H1 (cell line): ENCODE measurements at regions not wholly inside any gene's neighbourhood (a gene's known extent, or its start where the extent isn't known, plus 50 kb on each side); places are given as distances from the start of the nearest gene placed in this dataset.

Source experiments
- CTCF ChIA-PET: fragments of 300-600 bp; sonication (Branson Sonifier 250); formaldehyde crosslinking; loops from one replicate; lab custom pipeline; 2021; ENCODE audit not compliant: partially characterized antibody; lab: Charles Lee
- POLR2A ChIA-PET: fragments of 300-600 bp; sonication (Branson Sonifier 250); formaldehyde crosslinking; loops from one replicate; lab custom pipeline; 2021; ENCODE audit warnings: inconsistent platforms; ENCODE audit not compliant: partially characterized antibody; lab: Charles Lee
- DNase-seq, 2 experiments: peaks; one replicate each; pipeline versions ENCODE4 v3.0.0 to v3.0.0-alpha.2; 2010 to 2022; ENCODE audit warnings: low spot score in 2 of 2, low read depth in 1 of 2, mixed read lengths in 1 of 2
- FAIRE-seq: peaks from 2 replicates; lab custom pipeline; 2011; peaks lifted over from hg19 to GRCh38; lab: Jason Lieb, UNC
- H2AFZ ChIP-seq: 2 replicates; pipeline ENCODE4 v1.8.1; 2012; ENCODE audit warnings: low read length, inconsistent platforms
- H2AK5ac ChIP-seq: 2 replicates; pipeline ENCODE4 v1.6.1; 2013; ENCODE audit warnings: low read depth, low read length
- H2BK120ac ChIP-seq: replicated peaks from 2 replicates; pipeline ENCODE3; 2013; ENCODE audit warnings: low read depth, low read length, inconsistent platforms
- H2BK12ac ChIP-seq: 2 replicates; pipeline ENCODE4 v1.6.1; 2013; ENCODE audit warnings: low read depth, low read length
- H2BK15ac ChIP-seq: 2 replicates; pipeline ENCODE4 v1.6.1; 2013; ENCODE audit warnings: low read length
- H2BK20ac ChIP-seq: 2 replicates; pipeline ENCODE4 v1.6.1; 2013; ENCODE audit warnings: low read length
- H2BK5ac ChIP-seq: 2 replicates; pipeline ENCODE4 v1.6.1; 2013; ENCODE audit warnings: low read depth, low read length
- H3K14ac ChIP-seq: 2 replicates; pipeline ENCODE4 v1.6.1; 2013; ENCODE audit warnings: inconsistent platforms; ENCODE audit not compliant: insufficient read length
- H3K18ac ChIP-seq: 2 replicates; pipeline ENCODE4 v1.6.1; 2013; ENCODE audit warnings: low read length; ENCODE audit errors: extremely low read depth
- H3K23ac ChIP-seq: 2 replicates; pipeline ENCODE4 v1.6.1; 2013; ENCODE audit warnings: inconsistent platforms; ENCODE audit not compliant: insufficient read length
- H3K23me2 ChIP-seq: 2 replicates; pipeline ENCODE4 v1.6.1; 2013; ENCODE audit warnings: low read depth, low read length
- H3K27ac ChIP-seq: 2 replicates; pipeline ENCODE4 v1.6.1; 2011; ENCODE audit warnings: low read depth, low read length, inconsistent platforms
- H3K27me3 ChIP-seq, 4 experiments: replicated peaks in 1 of 4; 1 replicate in 1 of 4; 2 replicates in 3 of 4; pipeline versions ENCODE4 v1.6.1 to v1.8.1; 2011 to 2013; ENCODE audit warnings: low read length in 3 of 4, mild to moderate bottlenecking in 3 of 4, inconsistent platforms in 2 of 4, mixed read lengths in 2 of 4, moderate library complexity in 1 of 4; ENCODE audit not compliant: control insufficient read depth in 3 of 4, insufficient read depth in 3 of 4; ENCODE audit errors: extremely low read depth in 1 of 4
- H3K36me3 ChIP-seq, 4 experiments: 2 replicates each; pipeline versions ENCODE4 v1.6.1 to v1.8.1; 2011 to 2013; ENCODE audit warnings: mild to moderate bottlenecking in 4 of 4, low read length in 3 of 4, moderate library complexity in 2 of 4, control low read depth in 1 of 4, inconsistent platforms in 1 of 4; ENCODE audit not compliant: insufficient read depth in 4 of 4, control insufficient read depth in 2 of 4
- H3K4ac ChIP-seq: replicated peaks from 2 replicates; pipeline ENCODE3; 2013; ENCODE audit warnings: low read length, low read depth, mixed read lengths, inconsistent platforms; ENCODE audit not compliant: insufficient read length
- H3K4me1 ChIP-seq, 4 experiments: replicated peaks in 1 of 4; 1 replicate in 1 of 4; 2 replicates in 3 of 4; pipeline versions ENCODE4 v1.6.1 to v1.8.1; 2011 to 2013; ENCODE audit warnings: low read length in 3 of 4, inconsistent platforms in 2 of 4, mixed read lengths in 1 of 4; ENCODE audit not compliant: insufficient read depth in 4 of 4, control insufficient read depth in 3 of 4
- H3K4me2 ChIP-seq, 2 experiments: 2 replicates each; pipeline versions ENCODE4 v1.6.1 to v1.8.1; 2011 to 2013; ENCODE audit warnings: low read depth in 2 of 2, low read length in 2 of 2, control low read depth in 1 of 2, inconsistent platforms in 1 of 2, mild to moderate bottlenecking in 1 of 2; ENCODE audit not compliant: insufficient read depth in 1 of 2
- H3K4me3 ChIP-seq, 4 experiments: fragments of 200-600, 300-600 bp in 1 of 4; sonication (generic), shearing (Covaris generic), sonication (Bioruptor Twin) in 1 of 4; 2 replicates each; pipeline versions ENCODE4 v1.5.1 to v1.8.1; 2011 to 2016; ENCODE audit warnings: low read length in 4 of 4, low read depth in 3 of 4, control low read depth in 2 of 4, inconsistent platforms in 2 of 4, mild to moderate bottlenecking in 2 of 4, mixed read lengths in 1 of 4, moderate library complexity in 1 of 4; ENCODE audit not compliant: insufficient read depth in 2 of 4; ENCODE audit errors: extremely low read depth in 1 of 4
- H3K56ac ChIP-seq: replicated peaks from 2 replicates; pipeline ENCODE3; 2013; ENCODE audit warnings: low read depth, mild to moderate bottlenecking, mixed read lengths, low read length, inconsistent platforms; ENCODE audit not compliant: insufficient read length
- H3K79me1 ChIP-seq: 2 replicates; pipeline ENCODE4 v1.6.1; 2013; ENCODE audit warnings: low read depth, low read length, control low read depth
- H3K79me2 ChIP-seq, 2 experiments: 2 replicates each; pipeline versions ENCODE4 v1.6.1 to v1.8.1; 2012 to 2013; ENCODE audit warnings: low read length in 2 of 2, mild to moderate bottlenecking in 2 of 2, inconsistent platforms in 1 of 2; ENCODE audit not compliant: insufficient read depth in 2 of 2, control insufficient read depth in 1 of 2
- H3K9ac ChIP-seq, 4 experiments: replicated peaks in 1 of 4; 1 replicate in 1 of 4; 2 replicates in 3 of 4; pipeline versions ENCODE4 v1.6.1 to v1.8.1; 2011 to 2013; ENCODE audit warnings: low read depth in 3 of 4, low read length in 3 of 4, control low read depth in 2 of 4, mild to moderate bottlenecking in 2 of 4, moderate library complexity in 2 of 4, inconsistent platforms in 1 of 4; ENCODE audit errors: extremely low read depth in 1 of 4
- H3K9me3 ChIP-seq, 2 experiments: 2 replicates each; pipeline versions ENCODE4 v1.6.1 to v1.8.1; 2012 to 2013; ENCODE audit warnings: mild to moderate bottlenecking in 2 of 2, moderate library complexity in 2 of 2, control low read depth in 1 of 2, inconsistent platforms in 1 of 2, low read depth in 1 of 2, low read length in 1 of 2, mixed read lengths in 1 of 2; ENCODE audit not compliant: insufficient read depth in 2 of 2
- H4K20me1 ChIP-seq, 2 experiments: replicated peaks in 1 of 2; 2 replicates each; pipeline versions ENCODE3 to v1.8.1; 2011 to 2013; ENCODE audit warnings: inconsistent platforms in 2 of 2, low read length in 2 of 2, mild to moderate bottlenecking in 1 of 2; ENCODE audit not compliant: insufficient read depth in 2 of 2, control insufficient read depth in 1 of 2
- H4K5ac ChIP-seq: 2 replicates; pipeline ENCODE4 v1.6.1; 2013; ENCODE audit warnings: low read length, low read depth, mixed read lengths, inconsistent platforms; ENCODE audit not compliant: insufficient read length
- H4K8ac ChIP-seq: 2 replicates; pipeline ENCODE4 v1.8.0; 2013; ENCODE audit warnings: mild to moderate bottlenecking, moderate library complexity, low read length, inconsistent platforms; ENCODE audit not compliant: insufficient read depth; ENCODE audit errors: extremely low read depth
- H4K91ac ChIP-seq: replicated peaks from 2 replicates; pipeline ENCODE3; 2013; ENCODE audit warnings: low read length, mixed read lengths, inconsistent platforms; ENCODE audit not compliant: insufficient read length
- HDAC6 ChIP-seq: IDR thresholded peaks from one replicate; pipeline ENCODE4 v1.7.1; 2012; ENCODE audit warnings: low read depth, mild to moderate bottlenecking, inconsistent platforms, low read length, moderate library complexity
- SAP30 ChIP-seq: fragments of 300-600 bp; sonication (generic); IDR thresholded peaks from 2 replicates; pipeline ENCODE4 v1.7.1; 2012; ENCODE audit warnings: low read length, moderate library complexity, mild to moderate bottlenecking, inconsistent platforms; ENCODE audit not compliant: insufficient read depth, insufficient replicate concordance
- TEAD4 ChIP-seq: IDR thresholded peaks from 2 replicates; pipeline ENCODE4 v1.6.1; 2012; ENCODE audit warnings: low read depth, low read length, inconsistent platforms, mixed read lengths
- WGBS, 2 experiments: shearing (Covaris generic) in 1 of 2; methylation state at CpG; one replicate each; pipeline versions ENCODE4 v1.1.6 to v1.1.7; 2013 to 2015; ENCODE audit warnings: low lambda C conversion rate in 2 of 2, mixed read lengths in 2 of 2, inconsistent platforms in 1 of 2, low coverage in 1 of 2, missing lambda C conversion rate in 1 of 2; ENCODE audit not compliant: insufficient replicate concordance in 2 of 2, insufficient coverage in 1 of 2, insufficient read length in 1 of 2; ENCODE audit errors: extremely low coverage in 1 of 2, missing lambda C conversion rate in 1 of 2; 5-methylcytosine and 5-hydroxymethylcytosine counted together

- Histone ChIP-seq H3K79me1 (no peaks in the 10 kb centered on the region), H3K27ac (no peak overlapping the region), H2BK5ac (no peak overlapping the region), H2BK15ac (no peak overlapping the region), H3K36me3 (no peaks in the 10 kb centered on the region), H4K91ac (no peak overlapping the region), H3K4me1 (no peaks in the 10 kb centered on the region), H3K23me2 (no peaks in the 10 kb centered on the region), H3K23ac (no peak overlapping the region), H3K79me2 (no peaks in the 10 kb centered on the region), H2AK5ac (no peak overlapping the region), H3K9ac (no peak overlapping the region), H2BK12ac (no peak overlapping the region), H3K4me3 (no peak overlapping the region), H4K8ac (no peak overlapping the region), H4K5ac (no peak overlapping the region), H4K20me1 (no peaks in the 10 kb centered on the region), H3K56ac (no peak overlapping the region), H2AFZ (no peak overlapping the region), H2BK120ac (no peak overlapping the region), H3K4me2 (no peak overlapping the region), H2BK20ac (no peak overlapping the region), H3K4ac (no peak overlapping the region), H3K14ac (no peak overlapping the region), H3K18ac (no peak overlapping the region), H3K27me3 (no peaks in the 10 kb centered on the region), H3K9me3 (no peaks in the 10 kb centered on the region)
- FAIRE-seq, result no peak
- 70% methylated on average over 2 of the region's 2 CpGs; no CpG with 5 or more reads in 1 of the 2 experiments for WGBS, 2 experiments
- TF ChIP-seq HDAC6 (no peak), TEAD4 (no peak), SAP30 (no peak)
- POLR2A ChIA-PET, result no interaction called here
- CTCF ChIA-PET, result interaction anchor here (1.2 to 1.9 kb wide), 3 partner anchors 17 to 151 kb away, joined by 3 to 10 read pairs (median 3); no protein-coding TSS in a partner anchor
- DNase-seq, result no peak
These were observed 236.4 kb downstream of the PDCD6IP start for GRCh38 chr3:34034840-34035239.
